HG02938 (cell line): ENCODE measurements at regions not wholly inside any gene's neighbourhood (a gene's known extent, or its start where the extent isn't known, plus 50 kb on each side); places are given as distances from the start of the nearest gene placed in this dataset.

Experiments used
- ATAC-seq: cut with Tn5 transposase; IDR thresholded peaks from one replicate; pipeline ENCODE4 v1.9.1; 2021; ENCODE audit warnings: mild to moderate bottlenecking, moderate library complexity; ENCODE audit not compliant: unreplicated experiment

DNA sequence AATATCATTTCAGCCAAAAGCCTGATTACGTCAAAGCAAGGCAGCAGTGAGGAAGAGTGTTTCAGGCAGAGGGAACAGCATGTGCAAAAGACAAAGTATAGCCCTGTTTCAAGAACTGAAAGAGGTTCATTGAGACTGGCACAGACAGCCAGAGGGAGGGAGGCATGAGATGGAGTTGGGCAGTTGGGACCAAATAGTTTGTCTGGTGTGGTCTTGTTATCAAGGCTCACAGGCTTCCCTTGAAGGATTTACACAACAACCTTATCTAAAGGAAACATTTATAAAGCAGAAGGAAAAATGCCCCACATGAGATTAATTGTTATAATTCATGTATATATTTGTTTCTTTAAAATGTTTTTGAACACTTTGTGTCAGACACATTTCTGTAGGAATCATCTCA is 253.3 kb downstream of the DMAC1 start:
- ATAC-seq: no peak

DNA sequence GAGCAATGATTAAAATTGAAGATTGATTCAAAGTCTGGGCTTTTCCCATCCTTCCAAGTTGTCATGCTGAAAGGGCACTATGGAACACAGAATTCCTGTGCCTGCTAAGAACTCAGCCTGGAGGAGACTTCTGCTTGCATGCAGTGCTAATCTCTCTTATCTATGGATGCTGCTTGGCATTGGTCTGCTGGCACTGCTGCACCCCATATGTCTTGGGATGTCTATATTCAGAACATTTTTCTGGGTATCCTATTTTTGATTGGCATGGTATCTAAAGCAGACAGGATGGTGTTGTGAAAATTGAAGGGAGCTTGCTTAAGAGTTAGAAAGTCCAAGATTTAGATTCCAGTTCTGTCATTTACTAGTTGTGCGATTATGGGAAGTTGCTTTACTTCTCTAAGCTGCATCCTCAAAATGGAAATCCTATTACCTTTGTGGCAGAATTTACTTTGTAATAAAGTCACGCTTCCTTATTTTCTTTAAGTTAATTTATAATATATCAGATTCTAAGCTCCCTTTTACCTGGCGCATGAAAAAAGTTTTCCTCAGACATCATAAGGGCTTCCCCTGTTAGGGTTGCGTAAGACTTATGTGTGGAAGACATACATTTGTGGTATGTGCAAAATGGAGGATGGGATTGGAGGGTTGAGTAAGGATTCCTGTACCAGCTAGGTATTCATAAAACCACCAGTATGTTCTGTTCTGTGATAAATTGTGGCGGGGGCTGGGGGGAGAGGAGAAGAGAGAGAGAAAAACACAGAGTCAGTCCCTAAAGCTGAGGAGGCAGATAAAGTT is 254.0 kb downstream of the DMAC1 start:
- no peak for ATAC-seq

DNA sequence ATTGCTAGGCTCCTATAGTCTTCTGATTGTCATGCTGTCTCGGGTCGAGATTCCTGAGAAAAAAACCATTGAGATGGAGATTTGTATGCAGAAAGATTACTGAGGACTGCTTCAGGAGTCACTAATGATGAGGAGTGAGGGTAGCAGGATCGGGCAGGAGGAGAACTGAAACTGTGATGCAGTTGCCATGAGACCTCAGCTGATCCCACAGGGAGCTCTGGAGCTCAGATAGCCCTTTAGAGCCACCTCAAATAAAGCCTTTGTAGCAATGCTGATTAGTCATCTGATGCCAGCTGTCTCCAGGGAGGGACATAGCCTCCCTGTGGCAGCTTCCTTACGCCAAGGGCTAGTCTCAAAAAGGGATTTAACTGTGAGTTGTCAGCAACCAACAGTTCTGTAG is 256.9 kb downstream of the DMAC1 start:
- no peak for ATAC-seq

DNA sequence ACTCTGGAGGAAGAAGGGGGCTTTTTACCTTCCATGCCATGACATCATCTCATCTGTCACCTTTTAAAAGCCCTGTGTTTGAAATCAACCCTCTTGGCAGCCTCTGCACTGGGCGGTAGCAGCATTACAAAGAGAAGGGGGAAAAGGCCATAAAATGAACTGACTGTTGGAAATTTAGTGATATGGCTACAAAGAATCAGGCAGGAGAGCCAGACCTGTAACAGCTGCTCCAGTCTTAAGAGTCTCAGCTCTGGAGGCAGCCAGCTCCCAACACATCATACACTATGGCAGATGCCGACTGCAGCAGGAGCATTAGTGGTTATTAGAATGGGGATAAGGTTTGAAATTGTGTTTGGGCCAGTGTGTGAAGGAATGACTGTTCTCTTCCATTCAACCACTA is 257.5 kb downstream of the DMAC1 start:
- ATAC-seq: no peak

DNA sequence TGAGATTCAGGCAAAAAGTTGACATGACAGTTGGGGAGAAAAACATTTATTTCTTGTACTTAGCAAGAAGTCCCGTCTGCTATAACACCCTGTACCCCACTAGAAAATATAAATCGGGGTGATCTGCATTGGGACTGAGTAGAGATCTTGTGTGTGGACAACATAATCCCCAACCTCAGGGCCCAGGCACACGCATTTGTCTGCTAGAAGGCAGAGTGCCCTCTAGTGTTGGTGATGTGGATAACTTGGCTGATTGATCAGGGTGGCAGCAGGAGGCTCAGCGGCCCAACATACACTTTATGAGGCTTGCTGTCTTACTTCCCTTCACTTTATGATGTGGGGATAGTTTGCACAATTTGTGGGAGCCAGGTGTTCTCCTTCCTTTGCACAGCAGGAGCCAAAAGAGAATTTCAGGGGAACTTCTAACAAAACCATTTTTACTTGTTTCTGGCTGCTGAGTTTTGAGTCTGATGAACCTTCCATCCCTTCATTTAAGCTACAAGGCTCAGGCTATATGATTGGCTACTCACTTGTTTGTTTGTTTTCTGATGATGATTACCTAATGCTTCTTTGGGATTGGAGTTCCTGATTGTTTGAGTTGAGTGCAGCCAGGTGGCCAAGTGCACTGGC is 263.2 kb downstream of the DMAC1 start:
- peak; percentile 68 for ATAC-seq

DNA sequence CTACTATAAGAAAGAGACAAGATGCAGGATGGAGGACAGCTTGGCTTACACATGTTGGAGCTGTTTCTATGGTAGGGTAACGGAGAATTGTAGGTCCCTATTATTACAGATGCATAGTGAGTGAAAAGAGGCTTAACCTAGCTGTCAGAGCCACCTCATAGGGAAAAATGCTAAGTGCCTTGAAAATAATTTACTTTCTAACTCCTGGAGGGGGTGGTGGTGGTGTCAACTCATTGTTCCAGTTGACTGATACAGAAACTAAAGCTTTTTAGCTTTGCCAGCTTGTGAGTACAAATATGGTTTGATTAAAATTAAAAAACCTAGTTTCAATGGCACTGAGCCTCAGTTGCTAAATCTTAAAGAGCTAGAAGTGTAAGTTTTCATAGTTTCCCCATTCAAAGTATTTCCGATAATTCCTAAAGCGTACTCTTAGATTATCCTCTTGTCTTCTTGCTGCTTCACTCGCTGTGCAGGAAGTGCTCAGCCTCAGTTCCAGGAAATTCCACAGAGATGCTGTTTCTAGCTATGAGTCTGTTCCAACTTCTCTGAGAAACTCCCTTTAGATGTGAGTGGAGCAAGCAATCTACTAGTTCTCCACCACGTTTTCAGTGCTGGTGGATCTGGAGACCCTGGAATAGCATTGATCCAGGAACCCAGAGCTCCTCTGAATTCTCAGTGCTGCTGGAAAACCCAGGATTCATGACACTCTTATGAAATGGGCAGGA is 265.2 kb downstream of the DMAC1 start:
- no peak for ATAC-seq

DNA sequence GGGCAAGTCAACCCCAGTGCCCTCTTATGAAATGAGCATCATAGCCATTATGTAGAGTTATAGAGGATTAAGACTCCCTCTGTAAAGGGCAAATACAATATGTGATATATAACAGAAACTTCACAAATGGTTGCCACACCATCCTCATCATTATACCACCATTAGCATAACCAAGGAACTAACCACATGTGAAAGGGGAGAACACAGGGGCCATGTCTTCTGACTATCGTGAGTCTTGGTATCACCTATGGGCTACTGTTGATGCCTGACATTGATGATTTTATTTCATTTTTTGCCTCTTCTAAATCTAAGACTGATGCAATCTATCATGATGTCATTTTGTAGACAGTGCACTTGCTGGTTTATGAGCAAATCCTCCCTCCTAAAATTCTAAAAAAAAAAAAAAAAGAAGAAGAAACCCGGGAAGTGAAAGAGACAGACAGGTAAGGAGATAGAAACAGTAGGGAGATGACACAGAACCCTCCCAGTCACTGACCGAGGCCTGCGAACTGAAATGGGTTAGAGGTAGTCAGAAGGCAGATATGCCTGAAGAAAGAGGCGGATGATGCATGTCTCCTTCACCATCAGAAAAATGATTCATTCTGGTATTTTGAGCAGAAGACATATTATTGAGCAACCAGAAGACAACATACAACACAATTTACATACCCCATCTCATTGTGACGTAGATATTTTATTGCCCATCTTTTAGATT is 266.0 kb downstream of the DMAC1 start:
- no peak for ATAC-seq

DNA sequence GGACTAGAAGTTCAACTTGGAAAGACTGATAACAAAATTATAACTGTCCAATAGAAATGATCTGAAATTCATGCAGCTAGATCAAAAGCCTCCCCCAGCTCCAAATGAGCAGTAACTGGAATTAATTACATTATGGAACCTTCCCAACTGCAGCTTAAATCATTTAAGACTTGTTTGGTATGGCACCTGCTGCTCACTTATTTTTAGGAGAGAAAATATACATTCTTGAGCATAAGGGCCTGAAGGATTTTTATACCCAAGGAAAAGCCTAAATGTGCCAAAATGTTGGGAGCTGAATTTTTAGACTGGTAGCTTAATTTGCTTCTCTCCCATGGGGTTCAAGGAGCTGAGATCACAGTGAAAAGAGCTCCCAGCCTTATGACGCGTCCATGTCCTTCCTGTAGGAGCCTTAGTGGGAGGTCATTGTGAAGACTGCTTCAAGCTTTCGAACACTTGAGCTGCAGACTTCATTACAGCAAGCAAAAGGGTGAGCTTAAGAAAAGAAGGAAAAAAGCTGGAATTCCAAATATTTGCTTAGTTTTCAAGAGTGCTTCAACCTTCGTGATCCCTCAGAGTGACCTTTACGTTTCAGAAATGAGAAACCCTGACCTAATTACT is 276.0 kb downstream of the DMAC1 start:
- no peak for ATAC-seq

DNA sequence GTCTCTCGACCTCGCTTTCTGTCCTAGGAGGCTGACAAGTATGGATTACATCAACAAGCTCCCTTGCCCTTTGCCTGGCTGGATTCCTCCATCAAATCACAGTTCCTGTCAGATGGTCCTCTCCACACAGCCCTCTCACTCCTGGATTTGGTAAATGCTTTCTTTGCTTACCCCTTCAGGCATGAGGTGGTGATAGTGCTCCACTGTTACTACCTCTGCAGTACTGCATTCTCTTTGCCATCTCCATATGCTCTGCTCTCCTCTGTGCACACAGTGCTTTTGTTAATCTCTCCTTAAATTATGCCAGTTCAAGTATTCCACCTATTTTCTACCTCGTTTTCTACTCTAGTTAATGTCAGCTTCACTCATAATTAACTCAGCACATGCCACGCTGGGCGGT is 279.2 kb downstream of the DMAC1 start:
- no peak for ATAC-seq

DNA sequence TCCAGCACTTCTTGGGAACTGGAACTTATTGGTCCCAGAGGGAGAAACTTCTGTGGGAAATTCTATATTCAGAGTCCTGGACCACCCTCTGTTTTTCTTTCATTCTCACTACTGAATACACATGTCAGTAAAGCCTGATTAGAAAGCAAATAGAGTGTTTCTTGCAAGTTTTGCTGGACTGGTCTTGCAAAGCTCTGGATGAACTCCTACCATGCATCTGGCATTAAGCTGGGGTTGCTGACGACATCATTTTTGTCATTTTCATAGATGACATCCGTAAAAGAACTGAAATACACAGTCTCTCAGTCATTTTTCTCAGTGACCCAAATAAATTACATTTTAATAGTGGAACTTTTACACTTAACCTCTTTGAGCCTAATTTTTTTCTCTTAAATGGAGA is 283.2 kb downstream of the DMAC1 start:
- ATAC-seq: no peak

DNA sequence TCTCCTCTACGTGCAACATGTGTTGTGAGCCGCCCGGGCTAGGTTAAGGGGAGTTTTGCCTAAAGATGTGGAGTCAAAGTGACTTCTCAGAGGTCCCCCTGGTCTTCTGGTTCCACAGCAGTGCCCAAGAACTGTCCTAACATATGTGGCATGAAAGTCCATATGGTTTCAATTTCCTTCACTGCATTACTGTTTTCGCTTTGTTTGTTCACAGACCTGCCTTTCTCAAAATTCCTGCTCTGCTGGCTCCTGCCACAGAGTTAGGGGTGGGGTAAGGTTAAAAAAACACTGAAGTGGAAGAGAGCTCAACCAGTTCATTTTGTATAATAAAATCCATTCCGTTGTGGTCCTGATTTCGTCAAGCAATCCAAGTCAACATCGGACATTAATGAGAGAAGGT is 289.4 kb downstream of the DMAC1 start:
- ATAC-seq: no peak

DNA sequence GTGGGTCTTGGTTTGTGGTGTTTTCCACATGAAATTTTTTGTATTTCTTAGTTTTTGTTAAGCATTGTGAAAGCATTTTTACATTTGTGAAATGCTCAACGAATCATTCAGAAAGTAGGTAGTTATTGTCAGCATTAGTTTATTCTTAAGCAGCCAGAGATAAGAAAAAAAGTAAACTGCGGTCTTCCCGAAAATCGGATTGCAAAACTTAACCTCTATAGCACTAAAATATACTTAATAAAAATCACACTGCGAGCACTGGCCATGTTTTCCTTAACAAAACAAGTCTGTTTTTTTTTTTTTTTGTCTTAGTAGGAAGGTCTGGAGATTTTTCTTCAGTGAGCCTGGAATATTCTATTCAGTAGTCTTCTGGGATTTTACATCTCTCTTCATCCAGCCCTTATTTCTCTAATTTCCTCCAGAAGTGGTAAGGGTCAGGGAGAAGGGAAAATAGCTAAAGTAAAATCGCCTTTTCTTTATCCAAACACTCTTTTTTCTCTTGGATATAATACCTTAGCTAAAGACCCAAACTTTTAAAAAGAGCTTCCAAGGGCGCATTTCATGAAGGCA is 289.9 kb downstream of the DMAC1 start:
- ATAC-seq: no peak

DNA sequence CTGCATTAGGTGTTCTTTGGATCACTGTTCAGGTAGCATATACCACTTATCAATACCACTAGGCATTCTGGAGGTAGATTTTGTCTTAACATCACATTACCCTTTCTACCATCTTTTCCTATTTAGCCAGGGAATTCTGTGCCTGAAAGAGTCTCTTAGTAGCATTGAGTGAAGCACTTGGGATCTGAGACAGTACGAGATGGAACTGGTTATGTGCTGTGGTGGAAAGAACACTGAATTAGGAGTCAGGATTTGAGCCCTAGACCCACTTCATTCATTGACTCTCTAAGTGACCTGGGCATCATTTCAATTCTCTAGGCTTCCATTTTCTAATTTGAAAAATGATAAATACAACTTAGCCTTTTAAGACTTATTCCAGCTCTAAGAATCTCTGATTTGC is 291.1 kb downstream of the DMAC1 start:
- no peak for ATAC-seq

DNA sequence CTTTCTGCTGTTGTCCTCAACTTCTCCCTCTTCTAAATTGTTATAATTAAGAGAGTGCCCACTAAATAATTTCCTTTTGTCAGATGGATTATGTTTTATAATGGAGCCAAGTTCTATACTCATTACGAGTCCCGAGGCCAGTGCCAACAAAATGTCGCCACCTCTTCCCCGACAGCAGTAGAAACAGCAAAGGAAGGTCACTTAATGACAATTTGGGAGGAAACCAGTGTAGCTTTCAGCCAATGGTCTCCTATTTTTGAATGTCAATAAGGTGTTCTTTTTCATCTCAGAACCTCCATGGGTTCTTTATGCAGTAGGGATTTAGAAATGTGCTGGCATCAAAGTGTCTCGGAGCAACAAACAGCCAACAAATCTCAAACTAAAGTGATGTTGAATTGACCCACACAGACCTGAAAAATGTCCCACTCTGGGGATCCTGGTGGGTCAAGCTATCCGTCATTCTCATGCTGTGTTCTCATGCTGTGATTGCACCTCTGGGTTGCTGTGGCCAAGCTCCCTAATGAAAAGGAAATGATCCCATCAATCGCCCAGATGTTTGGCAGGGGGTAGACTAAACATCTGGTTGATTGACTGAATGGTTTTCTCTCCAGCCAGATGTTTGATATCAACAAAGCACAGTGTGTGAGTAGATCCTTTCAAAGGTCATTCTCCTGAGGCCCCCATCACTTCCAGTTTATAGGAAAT is 291.9 kb downstream of the DMAC1 start:
- ATAC-seq: no peak

DNA sequence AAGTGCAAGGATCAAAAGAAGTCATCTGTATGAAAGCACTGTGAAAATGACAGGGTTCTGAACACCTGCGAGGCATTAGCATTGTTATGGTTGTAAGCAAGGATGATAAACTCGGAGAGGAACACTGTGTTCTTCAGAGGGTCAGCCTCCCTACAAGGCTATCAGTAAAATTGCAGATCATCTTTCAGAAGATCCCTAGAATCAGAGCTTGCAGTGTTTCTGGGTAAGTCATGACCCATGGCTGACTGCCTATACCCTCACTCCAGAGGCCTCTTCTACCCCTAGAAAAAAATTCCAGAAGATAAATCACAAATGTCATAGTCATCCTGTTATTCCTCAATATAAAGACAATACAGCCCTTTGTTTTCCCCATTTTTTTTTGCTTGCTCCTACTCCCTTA is 292.6 kb downstream of the DMAC1 start:
- no peak for ATAC-seq

DNA sequence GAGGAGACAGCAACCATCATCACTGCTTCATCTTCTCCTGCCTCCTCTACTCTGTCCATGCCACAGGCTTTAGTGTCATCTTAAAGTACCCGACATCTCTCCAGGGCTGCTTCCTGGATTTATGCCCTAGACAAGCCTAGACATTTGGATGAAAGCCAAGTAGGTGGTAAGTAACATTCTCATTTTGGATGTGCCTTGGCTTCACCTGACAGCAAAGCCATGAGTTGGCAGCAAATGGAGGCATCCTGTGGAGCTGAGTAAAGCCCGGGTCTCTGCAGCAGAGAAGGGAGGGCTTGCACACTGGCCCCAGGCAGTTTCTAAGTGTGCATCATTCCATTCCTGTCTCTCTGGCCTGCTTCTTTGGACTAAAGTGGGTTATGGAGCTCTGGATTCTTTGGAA is 299.1 kb downstream of the DMAC1 start:
- ATAC-seq: no peak

DNA sequence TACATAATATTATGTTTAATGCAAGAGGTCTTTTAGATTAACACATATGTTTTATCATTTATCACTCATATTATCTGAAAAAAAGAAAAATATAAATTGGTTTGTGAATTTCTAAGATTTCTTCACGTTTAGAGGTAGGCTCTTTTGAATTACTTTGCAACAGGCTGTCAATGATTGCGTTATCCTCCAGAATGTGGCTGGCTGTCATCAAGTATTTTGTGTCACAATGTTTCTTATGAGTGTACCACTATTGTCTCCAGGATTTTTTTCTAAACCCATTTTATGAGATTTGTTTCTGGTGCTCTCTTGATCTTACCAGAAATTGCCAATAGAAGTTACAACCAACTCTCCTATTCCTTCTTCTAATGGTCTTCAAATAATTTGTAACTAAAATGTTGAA is 307.9 kb downstream of the DMAC1 start:
- ATAC-seq: no peak

DNA sequence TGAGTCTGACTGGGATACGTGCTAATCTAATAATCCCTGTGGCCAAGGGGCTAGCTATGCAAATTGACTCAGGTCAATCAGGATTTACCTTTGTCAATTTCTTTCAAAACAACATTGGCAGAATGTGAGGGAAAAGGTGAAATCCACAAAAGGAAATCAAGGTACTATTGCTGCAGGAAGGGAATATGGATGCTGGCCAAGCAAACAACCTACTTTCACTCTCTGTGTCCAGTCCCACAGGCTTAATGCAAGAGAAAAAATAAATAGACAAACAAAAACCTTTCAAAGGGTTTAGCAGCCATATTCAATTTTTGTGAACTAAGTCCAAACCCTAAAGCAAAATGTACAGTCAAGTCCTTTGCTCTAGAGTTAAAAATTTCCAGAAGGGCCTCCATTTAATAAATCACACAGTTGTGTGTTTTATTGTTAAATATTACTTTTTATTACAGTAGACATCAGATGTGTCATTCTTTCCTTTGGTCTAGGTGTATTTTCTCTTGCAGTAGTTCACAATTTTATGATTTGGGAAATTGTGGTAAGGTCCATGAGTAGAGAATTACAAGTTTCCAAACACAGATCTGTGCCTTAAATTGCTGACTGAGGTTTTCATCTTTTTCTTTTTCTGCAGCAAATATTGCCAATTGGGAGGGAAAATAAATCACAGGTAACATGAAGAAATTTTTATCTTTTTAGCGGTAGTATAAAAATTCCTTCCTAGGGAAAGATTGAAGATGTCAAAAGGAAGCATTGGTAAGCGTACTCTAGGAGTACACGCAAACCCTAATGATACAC is 309.1 kb downstream of the DMAC1 start:
- no peak for ATAC-seq

DNA sequence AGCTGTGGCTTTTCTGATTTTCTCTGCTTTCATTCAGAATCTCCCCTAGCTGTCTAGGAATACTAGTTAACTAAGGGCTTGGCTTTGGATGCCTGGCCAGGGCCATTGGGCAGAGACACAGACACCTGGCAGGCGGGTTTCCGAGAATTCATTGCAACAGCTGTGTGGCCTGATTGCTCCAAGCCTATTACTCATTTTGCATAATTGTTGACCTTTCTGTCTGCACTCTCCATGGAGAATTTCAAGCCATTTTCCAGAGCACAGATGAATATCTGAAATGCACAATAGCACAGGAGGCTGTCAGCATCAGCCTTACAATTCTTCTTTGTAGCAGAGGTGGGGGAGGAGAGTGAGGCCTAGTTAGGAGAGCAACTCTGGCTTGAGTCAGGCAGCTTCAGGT is 310.5 kb downstream of the DMAC1 start:
- ATAC-seq: no peak
